SK-N-SH (cell line): ENCODE measurements at regions not wholly inside any gene's neighbourhood (a gene's known extent, or its start where the extent isn't known, plus 50 kb on each side); places are given as distances from the start of the nearest gene placed in this dataset.

Experiments
- CTCF ChIA-PET: fragments of 300-600, 350-600 bp; formaldehyde crosslinking; extraction: SDS; loops from one replicate; lab custom pipeline; 2021; lab: Yijun Ruan, JAX
- POLR2A ChIA-PET: fragments of 350-600 bp; sonication (Branson Sonifier 250); formaldehyde crosslinking; extraction: SDS; loops from one replicate; lab custom pipeline; 2020; ENCODE audit warnings: antibody characterized with exemption, inconsistent platforms; lab: Yijun Ruan, JAX
- DNase-seq: peaks from one replicate; pipeline ENCODE4 v3.0.0; 2012
- H2AFZ ChIP-seq: fragments of 200-600 bp; sonication (generic); 2 replicates; pipeline ENCODE4 v1.8.1; 2016; ENCODE audit warnings: antibody characterized with exemption, mild to moderate bottlenecking, low read depth
- H3F3A ChIP-seq: fragments of 200-600 bp; sonication (generic); replicated peaks from 2 replicates; pipeline ENCODE3; 2016; ENCODE audit warnings: antibody characterized with exemption, mild to moderate bottlenecking; ENCODE audit not compliant: insufficient read depth
- H3K27ac ChIP-seq, 2 experiments: fragments of 200-500 bp in 1 of 2; fragments of 200-600 bp in 1 of 2; sonication (Bioruptor generic) in 1 of 2; sonication (generic), shearing (Covaris generic) in 1 of 2; 2 replicates each; pipeline versions ENCODE4 v1.5.1 to v1.6.1; 2014 to 2016; ENCODE audit warnings: low read depth in 2 of 2, inconsistent platforms in 1 of 2, low read length in 1 of 2, mild to moderate bottlenecking in 1 of 2, mixed read lengths in 1 of 2
- H3K27me3 ChIP-seq: fragments of 200-600 bp; sonication (generic), shearing (Covaris generic); 2 replicates; pipeline ENCODE4 v1.6.1; 2016; ENCODE audit warnings: mixed run types; ENCODE audit not compliant: insufficient read depth
- H3K36me3 ChIP-seq, 2 experiments: fragments of 200-500 bp in 1 of 2; fragments of 200-600 bp in 1 of 2; sonication (Bioruptor generic) in 1 of 2; sonication (generic) in 1 of 2; replicated peaks in 1 of 2; 2 replicates each; pipeline versions ENCODE3 to v1.5.1; 2014 to 2016; ENCODE audit warnings: low read length in 1 of 2, mild to moderate bottlenecking in 1 of 2; ENCODE audit not compliant: insufficient read depth in 2 of 2, control insufficient read depth in 1 of 2
- H3K4me1 ChIP-seq, 2 experiments: fragments of 200-500 bp in 1 of 2; fragments of 200-600 bp in 1 of 2; sonication (Bioruptor generic) in 1 of 2; sonication (generic), shearing (Covaris generic) in 1 of 2; 2 replicates each; pipeline versions ENCODE4 v1.5.1 to v1.6.1; 2014 to 2016; ENCODE audit warnings: low read depth in 1 of 2, low read length in 1 of 2, mixed run types in 1 of 2; ENCODE audit not compliant: insufficient read depth in 2 of 2, control insufficient read depth in 1 of 2
- H3K4me2 ChIP-seq: fragments of 200-600 bp; sonication (generic), shearing (Covaris generic); 2 replicates; pipeline ENCODE4 v1.6.1; 2017; ENCODE audit warnings: mixed run types
- H3K4me3 ChIP-seq, 2 experiments: fragments of 200-500 bp in 1 of 2; fragments of 200-600 bp in 1 of 2; sonication (Bioruptor generic) in 1 of 2; sonication (generic), shearing (Covaris generic) in 1 of 2; 2 replicates each; pipeline versions ENCODE4 v1.5.1 to v1.8.1; 2014 to 2016; ENCODE audit warnings: low read depth in 2 of 2, inconsistent platforms in 1 of 2, low read length in 1 of 2, mild to moderate bottlenecking in 1 of 2, mixed read lengths in 1 of 2, moderate library complexity in 1 of 2
- H3K79me2 ChIP-seq: fragments of 200-600 bp; sonication (generic); 2 replicates; pipeline ENCODE4 v1.8.1; 2017; ENCODE audit warnings: mild to moderate bottlenecking; ENCODE audit not compliant: insufficient read depth
- H3K9ac ChIP-seq: fragments of 200-600 bp; sonication (generic); 2 replicates; pipeline ENCODE4 v1.6.1; 2017; ENCODE audit warnings: mixed run types
- H3K9me2 ChIP-seq: fragments of 200-600 bp; sonication (generic); 2 replicates; pipeline ENCODE4 v1.6.1; 2017; ENCODE audit warnings: mixed run types
- H3K9me3 ChIP-seq: fragments of 200-600 bp; sonication (generic); 2 replicates; pipeline ENCODE4 v1.6.1; 2017; ENCODE audit warnings: mixed run types, mild to moderate bottlenecking, moderate library complexity
- H4K20me1 ChIP-seq: fragments of 200-600 bp; sonication (generic); 2 replicates; pipeline ENCODE4 v1.6.1; 2017; ENCODE audit warnings: mild to moderate bottlenecking, mixed run types; ENCODE audit not compliant: insufficient read depth
- CTCF ChIP-seq: fragments of 200-600 bp; sonication (generic); IDR thresholded peaks from 2 replicates; pipeline ENCODE4 v1.6.1; 2017; ENCODE audit warnings: antibody characterized with exemption, mild to moderate bottlenecking, moderate library complexity
- ELF1 ChIP-seq: IDR thresholded peaks from 2 replicates; pipeline ENCODE4 v1.4.0; 2012
- EP300 ChIP-seq, 2 experiments: IDR thresholded peaks; 2 replicates each; pipeline versions ENCODE4 v1.4.0 to v1.6.1; 2012; ENCODE audit warnings: borderline replicate concordance in 1 of 2, low read depth in 1 of 2, low read length in 1 of 2
- EZH2phosphoT487 ChIP-seq: fragments of 200-600 bp; sonication (generic); IDR thresholded peaks from 2 replicates; pipeline ENCODE4 v1.6.1; 2017; ENCODE audit warnings: low read depth, mixed run types, mild to moderate bottlenecking, antibody characterized with exemption, moderate library complexity, borderline replicate concordance
- FOSL2 ChIP-seq: IDR thresholded peaks from 2 replicates; pipeline ENCODE4 v1.4.0; 2012; ENCODE audit warnings: low read depth, mild to moderate bottlenecking, moderate library complexity, borderline replicate concordance
- FOXJ3 ChIP-seq: sonication (generic); formaldehyde crosslinking; IDR thresholded peaks from 2 replicates; pipeline ENCODE4 v1.5.1; 2020; ENCODE audit warnings: mild to moderate bottlenecking, missing genetic modification reagents
- GABPA ChIP-seq: IDR thresholded peaks from 2 replicates; pipeline ENCODE4 v1.4.0; 2012; ENCODE audit warnings: low read depth, mild to moderate bottlenecking
- JUND ChIP-seq: IDR thresholded peaks from 2 replicates; pipeline ENCODE4 v1.4.0; 2012
- MEF2A ChIP-seq: IDR thresholded peaks from 2 replicates; pipeline ENCODE4 v1.4.0; 2012; ENCODE audit warnings: low read depth, borderline replicate concordance
- NRF1 ChIP-seq: IDR thresholded peaks from 2 replicates; pipeline ENCODE4 v1.6.1; 2012; ENCODE audit warnings: low read depth, mild to moderate bottlenecking, low read length
- PBX3 ChIP-seq: IDR thresholded peaks from 2 replicates; pipeline ENCODE4; 2012
- RAD21 ChIP-seq: IDR thresholded peaks from 2 replicates; pipeline ENCODE4 v1.6.1; 2012; ENCODE audit warnings: mild to moderate bottlenecking, low read length
- RCOR1 ChIP-seq: fragments of 150-350 bp; IDR thresholded peaks from 2 replicates; pipeline ENCODE4 v1.6.1; 2017; ENCODE audit warnings: antibody characterized with exemption, low read length
- RFX5 ChIP-seq: IDR thresholded peaks from 2 replicates; pipeline ENCODE4 v1.6.1; 2012; ENCODE audit warnings: mild to moderate bottlenecking, improper control_type of control experiment, low read length
- RXRA ChIP-seq: IDR thresholded peaks from 2 replicates; pipeline ENCODE4 v1.4.0; 2012; ENCODE audit warnings: low read depth, mild to moderate bottlenecking, borderline replicate concordance
- TCF12 ChIP-seq: IDR thresholded peaks from 2 replicates; pipeline ENCODE4 v1.4.0; 2012
- USF1 ChIP-seq: IDR thresholded peaks from 2 replicates; pipeline ENCODE4 v1.4.0; 2012; ENCODE audit warnings: low read depth, borderline replicate concordance
- YY1 ChIP-seq: IDR thresholded peaks from 2 replicates; pipeline ENCODE4 v1.4.0; 2012; ENCODE audit warnings: low read depth, mild to moderate bottlenecking
- ZBTB33 ChIP-seq: IDR thresholded peaks from 2 replicates; pipeline ENCODE4 v1.4.0; 2012; ENCODE audit warnings: low read depth, borderline replicate concordance
- WGBS: methylation state at CpG from one replicate; pipeline ENCODE4 v1.1.6; 2017; ENCODE audit warnings: low lambda C conversion rate; 5-methylcytosine and 5-hydroxymethylcytosine counted together

GRCh38 chr6:156345700-156346099 is 431.5 kb upstream of the ARID1B start:
- no peaks in the 10 kb centered on the region for H3K9me3 ChIP-seq
- no peaks in the 10 kb centered on the region for H4K20me1 ChIP-seq
- no peaks in the 10 kb centered on the region for H3K79me2 ChIP-seq
- no peak overlapping the region for H2AFZ ChIP-seq
- 65% methylated on average over 5 of the region's 7 CpGs for WGBS
- H3K9me2 ChIP-seq: no peaks in the 10 kb centered on the region
- H3K4me3 ChIP-seq: no peak overlapping the region
- TF ChIP-seq CTCF (no peak), NRF1 (no peak), ZBTB33 (no peak), MEF2A (no peak), USF1 (no peak), EZH2phosphoT487 (no peak), RFX5 (no peak), TCF12 (no peak)
- H3K4me1 ChIP-seq: peaks cover 0 to 6% of the 10 kb centered on the region in 2 experiments; a peak in 1 of 4 replicates
- no peaks in the 10 kb centered on the region for H3K27me3 ChIP-seq
- no peak overlapping the region for H3K4me2 ChIP-seq
- no peaks in the 10 kb centered on the region for H3F3A ChIP-seq
- POLR2A ChIA-PET: no interaction called here
- no peak for DNase-seq
- H3K9ac ChIP-seq: no peak overlapping the region
- CTCF ChIA-PET: no interaction called here
- no peak overlapping the region for H3K27ac ChIP-seq
- no peaks in the 10 kb centered on the region for H3K36me3 ChIP-seq

GRCh38 chr6:156344491-156344890 is 432.7 kb upstream of the ARID1B start:
- H3K9me3 ChIP-seq: no peaks in the 10 kb centered on the region
- H3K4me3 ChIP-seq: no peak overlapping the region
- ChIA-PET POLR2A (no interaction called here), CTCF (no interaction called here)
- H3K9ac ChIP-seq: no peak overlapping the region
- WGBS: 42% methylated on average over 2 of the region's 2 CpGs
- H3K27me3 ChIP-seq: no peaks in the 10 kb centered on the region
- H3K4me1 ChIP-seq: peaks cover 0 to 4% of the 10 kb centered on the region in 2 experiments; a peak in 1 of 4 replicates
- no peak for TF ChIP-seq CTCF
- no peak for TF ChIP-seq RAD21
- no peak for TF ChIP-seq PBX3
- no peak for TF ChIP-seq RCOR1
- no peak for TF ChIP-seq ELF1
- TF ChIP-seq RFX5: no peak
- TF ChIP-seq FOXJ3 (CRISPR knock-in tag): no peak
- TF ChIP-seq TCF12: no peak
- no peak for TF ChIP-seq RXRA
- no peak for TF ChIP-seq YY1
- TF ChIP-seq GABPA: no peak
- no peak for TF ChIP-seq USF1
- no peak for TF ChIP-seq JUND
- no peak for TF ChIP-seq FOSL2
- TF ChIP-seq EP300 (IDR thresholded peaks at IDR 0.05; ENCODE audit: borderline replicate concordance in 1 of 2, low read depth in 1 of 2, low read length in 1 of 2): no peak
- TF ChIP-seq EZH2phosphoT487: no peak
- no peak for TF ChIP-seq NRF1
- H3K79me2 ChIP-seq: no peaks in the 10 kb centered on the region
- no peak overlapping the region for H3K27ac ChIP-seq
- no peaks in the 10 kb centered on the region for H3K9me2 ChIP-seq
- no peak overlapping the region for H2AFZ ChIP-seq
- no peaks in the 10 kb centered on the region for H3K36me3 ChIP-seq
- no peak overlapping the region for H3K4me2 ChIP-seq
- no peaks in the 10 kb centered on the region for H4K20me1 ChIP-seq
- no peak for DNase-seq
- H3F3A ChIP-seq: no peaks in the 10 kb centered on the region
